ENCODE measurements at regions not wholly inside any gene's neighbourhood (a gene's known extent, or its start where the extent isn't known, plus 50 kb on each side); places are given as distances from the start of the nearest gene placed in this dataset.

- DNase-seq (ENCODE audit: low read depth), result peak; percentile 9
- no peak overlapping the region for H3K4me3 ChIP-seq (ENCODE audit: low read length)
- TF ChIP-seq CTCF (conservative IDR thresholded peaks at IDR 0.05; ENCODE audit: low read length), result no peak
Observed at GRCh38 chr4:117971403-117971802, 62.9 kb upstream of the NDST3 start.

- no peak for TF ChIP-seq CTCF (conservative IDR thresholded peaks at IDR 0.05; ENCODE audit: low read length)
- DNase-seq (ENCODE audit: low read depth), result no peak
Observed at GRCh38 chr4:117983541-117984365, 50.5 kb upstream of the NDST3 start.

GRCh38 chr4:117984366-117984680 lies 50.0 kb upstream of the NDST3 start:
- no peak overlapping the region for H3K4me3 ChIP-seq (ENCODE audit: low read length)
- TF ChIP-seq CTCF (conservative IDR thresholded peaks at IDR 0.05; ENCODE audit: low read length), result no peak
- no peak for DNase-seq (ENCODE audit: low read depth)

More at GRCh38 chr4:117983541-117984365, 50.5 kb upstream of the NDST3 start:
- H3K4me3 ChIP-seq (ENCODE audit: low read length), result no peak overlapping the region
